PC-9 (cell line): ENCODE measurements at regions not wholly inside any gene's neighbourhood (a gene's known extent, or its start where the extent isn't known, plus 50 kb on each side); places are given as distances from the start of the nearest gene placed in this dataset.

Source experiments
- BruUV-seq: library from RNA; stranded (reverse); fragments of 400-500 nt; replicated peaks from 2 replicates; lab custom pipeline; 2021; lab: Mats Ljungman, UMichigan
- CTCF ChIA-PET: fragments of 300-600 bp; sonication (Branson Sonifier 250); formaldehyde crosslinking; loops from one replicate; lab custom pipeline; 2022; ENCODE audit warnings: antibody characterized with exemption; lab: Charles Lee
- POLR2A ChIA-PET: fragments of 300-600 bp; sonication (Branson Sonifier 250); formaldehyde crosslinking; loops from one replicate; lab custom pipeline; 2022; ENCODE audit warnings: antibody characterized with exemption; ENCODE audit not compliant: unreplicated experiment; lab: Charles Lee
- DNase-seq, 2 experiments: peaks; one replicate each; pipeline versions ENCODE4 v3.0.0 to v3.0.0-alpha.2; 2015 to 2022; ENCODE audit warnings: mixed read lengths in 1 of 2
- H2AFZ ChIP-seq: fragments of 200-600 bp; sonication (generic); 2 replicates; pipeline ENCODE4 v1.8.1; 2017; ENCODE audit warnings: antibody characterized with exemption
- H3F3A ChIP-seq: fragments of 200-600 bp; sonication (generic); 2 replicates; pipeline ENCODE4 v1.8.1; 2017; ENCODE audit warnings: antibody characterized with exemption, mild to moderate bottlenecking, low read depth; ENCODE audit not compliant: insufficient read depth
- H3K27ac ChIP-seq: fragments of 200-600 bp; sonication (generic); 2 replicates; pipeline ENCODE4 v1.6.1; 2016; ENCODE audit warnings: mixed run types
- H3K27me3 ChIP-seq: fragments of 200-600 bp; sonication (generic); 2 replicates; pipeline ENCODE4 v1.6.1; 2016; ENCODE audit warnings: low read depth, mixed run types; ENCODE audit not compliant: insufficient read depth
- H3K36me3 ChIP-seq: fragments of 200-600 bp; sonication (generic); 2 replicates; pipeline ENCODE4 v1.6.1; 2016; ENCODE audit warnings: low read depth, mixed run types
- H3K4me1 ChIP-seq: fragments of 200-600 bp; sonication (generic); replicated peaks from 2 replicates; pipeline ENCODE4 v1.6.1; 2016; ENCODE audit warnings: mixed run types; ENCODE audit not compliant: insufficient read depth
- H3K4me2 ChIP-seq: fragments of 200-600 bp; sonication (generic); 2 replicates; pipeline ENCODE4 v1.6.1; 2017; ENCODE audit warnings: mixed run types
- H3K4me3 ChIP-seq: fragments of 200-600 bp; sonication (generic); 2 replicates; pipeline ENCODE4 v1.6.1; 2016; ENCODE audit warnings: mixed run types
- H3K79me2 ChIP-seq: fragments of 200-600 bp; sonication (generic); 2 replicates; pipeline ENCODE4 v1.6.1; 2017; ENCODE audit warnings: low read depth, mixed run types
- H3K9me2 ChIP-seq: fragments of 200-600 bp; sonication (generic); 2 replicates; pipeline ENCODE4 v1.8.1; 2017; ENCODE audit warnings: mild to moderate bottlenecking; ENCODE audit not compliant: insufficient read depth
- H3K9me3 ChIP-seq: fragments of 200-600 bp; sonication (generic); 2 replicates; pipeline ENCODE4 v1.8.1; 2016; ENCODE audit warnings: low read depth; ENCODE audit not compliant: insufficient read depth
- H4K20me1 ChIP-seq: fragments of 200-600 bp; sonication (generic); 2 replicates; pipeline ENCODE4 v1.8.1; 2017; ENCODE audit not compliant: insufficient read depth
- CTCF ChIP-seq: fragments of 200-600 bp; sonication (generic); conservative IDR thresholded peaks from 2 replicates; pipeline ENCODE4 v1.6.1; 2017; ENCODE audit warnings: mixed run types, antibody characterized with exemption, mild to moderate bottlenecking, moderate library complexity
- EZH2 ChIP-seq: fragments of 200-600 bp; sonication (generic); IDR thresholded peaks from 2 replicates; pipeline ENCODE4 v1.8.0; 2017; ENCODE audit warnings: antibody characterized with exemption, low read depth
- intact Hi-C: fragments of 100-400 bp; cut with micrococcal nuclease; formaldehyde crosslinking; loops from one replicate; pipeline ENCODE4 v1.10.0; 2022; ENCODE audit not compliant: unreplicated experiment

- no TSS peak for BruUV-seq
- Histone ChIP-seq H3K4me2 (no peak overlapping the region), H3K27ac (no peak overlapping the region), H3K79me2 (no peaks in the 10 kb centered on the region), H3F3A (peaks cover 25% of the 10 kb centered on the region), H3K9me2 (no peaks in the 10 kb centered on the region), H2AFZ (no peak overlapping the region), H3K36me3 (no peaks in the 10 kb centered on the region; the same call in 1 of the 2 replicates), H4K20me1 (no peaks in the 10 kb centered on the region), H3K27me3 (no peaks in the 10 kb centered on the region), H3K9me3 (peaks cover 46% of the 10 kb centered on the region), H3K4me3 (no peak overlapping the region), H3K4me1 (peaks cover 38% of the 10 kb centered on the region)
- CTCF ChIA-PET = no interaction called here
- intact Hi-C loops = no loop called here
- DNase-seq = no peak
- no peak for TF ChIP-seq CTCF
- no peak for TF ChIP-seq EZH2
- POLR2A ChIA-PET = interaction anchor here (0.9 kb wide), 1 partner anchor 151 kb away, joined by 6 read pairs; no protein-coding TSS in a partner anchor
Measured at GRCh38 chr3:189566550-189567130, 64.5 kb upstream of the TP63 start.

GRCh38 chr3:189567322-189567721 is 63.9 kb upstream of the TP63 start:
- ChIA-PET CTCF (no interaction called here), POLR2A (interaction anchor here (0.7 kb wide), 1 partner anchor 237 kb away, joined by 6 read pairs; no protein-coding TSS in a partner anchor)

GRCh38 chr3:189567766-189568420 is 63.3 kb upstream of the TP63 start:
- Histone ChIP-seq H3K27me3 (no peaks in the 10 kb centered on the region), H3K36me3 (no peaks in the 10 kb centered on the region; the same call in 1 of the 2 replicates), H4K20me1 (no peaks in the 10 kb centered on the region), H3F3A (peaks cover 32% of the 10 kb centered on the region), H2AFZ (no peak overlapping the region), H3K4me3 (no peak overlapping the region), H3K79me2 (no peaks in the 10 kb centered on the region), H3K4me2 (no peak overlapping the region), H3K9me3 (peaks cover 40% of the 10 kb centered on the region), H3K9me2 (no peaks in the 10 kb centered on the region), H3K27ac (no peak overlapping the region), H3K4me1 (peaks cover 45% of the 10 kb centered on the region)
- ChIA-PET POLR2A (interaction anchor here (0.7 kb wide), 1 partner anchor 238 kb away, joined by 6 read pairs; no protein-coding TSS in a partner anchor), CTCF (no interaction called here)
- no peak for DNase-seq
- no peak for TF ChIP-seq CTCF
- TF ChIP-seq EZH2 = no peak
- intact Hi-C loops = no loop called here
- no TSS peak for BruUV-seq

More at GRCh38 chr3:189567322-189567721, 63.9 kb upstream of the TP63 start:
- Histone ChIP-seq H4K20me1 (no peaks in the 10 kb centered on the region), H3K27me3 (no peaks in the 10 kb centered on the region), H3K9me2 (no peaks in the 10 kb centered on the region), H3K4me1 (peaks cover 45% of the 10 kb centered on the region), H3K79me2 (no peaks in the 10 kb centered on the region), H3F3A (peaks cover 30% of the 10 kb centered on the region), H3K4me2 (no peak overlapping the region), H3K9me3 (peaks cover 42% of the 10 kb centered on the region), H3K4me3 (no peak overlapping the region), H3K27ac (no peak overlapping the region), H3K36me3 (no peaks in the 10 kb centered on the region; the same call in 1 of the 2 replicates), H2AFZ (no peak overlapping the region)
- intact Hi-C loops = no loop called here
- BruUV-seq = no TSS peak
- no peak for DNase-seq
- no peak for TF ChIP-seq CTCF
- no peak for TF ChIP-seq EZH2
